Fibroblast of skin of right quadriceps (primary cell): ENCODE measurements at regions not wholly inside any gene's neighbourhood (a gene's known extent, or its start where the extent isn't known, plus 50 kb on each side); places are given as distances from the start of the nearest gene placed in this dataset.
A peak's percentile ranks its signal among the peaks of the same experiment; 100 is the strongest.
"Not testable (repeated sequence)": the region's sequence is repeated elsewhere in the genome, so short reads cannot be mapped to it uniquely, and the experiment has no call there.

Source experiments
- DNase-seq: peaks from one replicate; pipeline ENCODE4 v3.0.0-alpha.2; 2013

DNA sequence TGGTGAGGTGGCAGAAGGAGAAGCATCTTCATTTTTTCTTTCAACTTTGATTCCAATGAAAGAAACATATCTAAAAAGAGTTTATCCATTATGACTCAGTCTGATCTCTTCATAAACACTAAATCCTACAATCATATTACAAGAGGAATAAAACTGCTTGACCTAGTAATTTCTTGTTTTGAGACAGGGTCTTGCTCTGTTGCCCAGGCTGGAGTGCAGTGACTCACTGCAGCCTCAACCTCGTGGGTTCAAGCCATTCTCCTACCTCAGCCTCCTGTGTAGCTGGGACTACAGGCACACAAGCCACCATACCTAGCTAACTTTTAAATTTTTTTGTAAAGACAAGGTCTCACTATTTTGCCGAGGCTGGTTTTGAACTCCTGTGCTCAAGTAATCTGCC is 147.2 kb downstream of the NDUFA12 start:
- no peak for DNase-seq

DNA sequence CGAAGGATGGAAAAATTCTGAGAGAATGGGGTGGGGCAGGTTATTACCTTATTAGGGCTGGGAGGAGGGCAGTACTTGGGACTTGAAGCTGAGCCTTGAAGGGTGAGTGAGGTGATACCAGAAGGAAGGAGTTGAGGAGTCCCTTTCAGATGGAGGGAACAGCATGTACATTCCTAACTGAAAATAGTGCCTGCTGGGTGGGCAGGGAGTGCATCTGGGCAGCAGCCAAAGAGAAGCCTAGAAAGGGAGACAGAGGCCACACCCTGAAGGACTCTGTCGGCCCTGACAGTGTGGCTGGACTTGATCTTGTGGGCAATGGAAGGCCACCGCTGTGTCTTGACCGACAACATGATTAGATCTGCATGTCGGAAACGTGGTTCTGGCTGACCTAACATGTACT is 147.6 kb downstream of the NDUFA12 start:
- no peak for DNase-seq

- peak; percentile 10 for DNase-seq
Measured at GRCh38 chr12:94851396-94852028, 152.0 kb downstream of the NDUFA12 start.

DNA sequence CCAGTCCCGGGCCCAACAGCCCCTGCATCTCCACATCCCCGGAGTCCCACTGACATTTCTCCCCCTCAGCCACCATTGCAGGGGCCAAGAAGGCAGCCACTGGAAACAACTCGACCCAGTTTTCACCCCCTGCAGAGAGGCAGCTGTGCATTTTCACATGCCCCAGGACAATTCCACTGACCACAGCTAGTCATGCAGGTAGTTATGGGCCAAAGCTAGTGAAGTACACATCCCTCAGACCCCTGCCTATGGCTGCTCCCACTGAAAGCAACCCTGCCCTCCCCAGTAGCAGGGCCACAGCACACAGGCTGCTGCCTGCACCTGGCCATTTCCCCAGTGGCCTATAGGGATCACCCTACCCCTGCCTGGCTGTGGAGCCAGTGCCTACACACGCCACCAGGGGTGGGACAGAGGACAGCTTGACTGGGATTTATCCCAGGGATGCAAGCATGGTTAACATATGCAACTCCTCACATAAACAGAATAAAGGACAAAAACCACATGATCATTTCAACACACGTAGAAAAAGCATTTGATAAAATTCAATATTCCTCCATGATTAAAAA is 154.0 kb downstream of the NDUFA12 start:
- no peak for DNase-seq

GRCh38 chr12:94848966-94849365 is 154.5 kb downstream of the NDUFA12 start:
- no peak for DNase-seq

DNA sequence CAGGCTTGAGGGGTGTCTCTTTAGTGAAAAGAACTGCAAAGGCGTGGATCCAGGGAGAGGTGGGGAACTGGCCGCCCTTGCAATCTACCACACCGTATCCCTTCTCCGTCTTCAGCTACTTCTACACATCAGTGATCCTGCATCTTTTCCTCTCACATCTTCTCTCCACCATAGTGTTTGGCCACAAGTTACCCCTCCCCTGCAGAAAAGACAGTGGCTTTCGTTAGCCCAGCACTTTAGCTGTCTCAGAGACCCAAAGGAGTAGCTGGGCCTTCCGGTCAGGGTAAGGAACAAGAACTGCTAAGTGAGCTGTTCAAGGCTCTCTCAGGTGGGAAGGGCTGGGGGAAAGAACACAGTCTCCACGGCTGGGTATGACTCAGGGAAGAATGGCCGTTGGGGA is 158.4 kb downstream of the NDUFA12 start:
- DNase-seq: no peak

- DNase-seq: no peak
Measured at GRCh38 chr12:94844452-94844851, 159.0 kb downstream of the NDUFA12 start.

DNA sequence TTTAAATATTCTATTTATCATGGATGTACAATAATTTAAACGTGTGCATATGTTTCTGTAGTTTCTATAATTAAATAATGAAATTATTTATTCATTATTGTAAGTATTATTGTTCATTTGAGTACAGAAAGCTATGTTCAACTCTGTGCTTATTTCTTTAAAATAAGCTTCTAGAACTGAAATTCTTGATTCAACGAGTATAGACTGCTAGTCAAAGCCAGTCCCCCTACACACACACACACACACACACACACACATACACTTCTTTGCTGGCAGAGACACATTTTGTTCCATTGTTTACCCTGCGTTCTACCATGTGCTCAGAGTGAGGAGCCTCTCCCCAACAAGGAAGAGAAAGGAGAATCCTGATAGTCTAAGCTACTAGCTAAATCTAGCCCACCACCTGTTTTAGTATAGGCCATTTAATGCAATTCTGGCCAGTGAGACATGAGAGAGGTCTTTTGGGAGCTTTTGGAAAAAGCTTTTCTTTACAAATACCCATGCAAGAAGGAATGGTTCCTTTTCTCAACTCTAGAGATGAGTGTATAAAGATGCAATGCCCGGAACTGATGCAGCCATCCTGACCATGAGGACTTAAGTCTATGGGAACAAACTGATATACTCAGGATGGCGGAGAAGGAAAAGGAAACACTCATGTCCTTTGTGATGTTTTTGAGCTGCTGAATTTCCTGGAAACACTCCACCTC is 161.4 kb downstream of the NDUFA12 start:
- no peak for DNase-seq

DNA sequence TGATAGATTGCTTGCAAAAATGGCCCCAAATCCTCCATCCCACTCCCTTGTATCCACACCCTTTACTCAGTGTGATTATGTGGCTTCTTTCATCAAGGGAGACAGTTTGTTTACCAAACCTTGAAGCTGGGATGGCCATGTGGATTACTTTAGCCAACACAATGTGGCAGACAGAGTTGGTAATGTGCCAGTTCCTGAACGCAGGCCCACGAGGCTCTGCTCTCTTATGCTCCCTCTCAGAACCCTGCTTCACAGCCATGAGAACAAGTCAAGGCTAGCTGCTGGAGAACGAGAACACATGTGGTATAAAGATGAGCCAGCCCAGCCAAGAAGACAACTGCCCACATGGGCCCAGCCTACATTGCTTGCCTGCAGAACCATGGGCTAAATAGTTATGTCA is 162.3 kb downstream of the NDUFA12 start:
- DNase-seq: no peak

DNA sequence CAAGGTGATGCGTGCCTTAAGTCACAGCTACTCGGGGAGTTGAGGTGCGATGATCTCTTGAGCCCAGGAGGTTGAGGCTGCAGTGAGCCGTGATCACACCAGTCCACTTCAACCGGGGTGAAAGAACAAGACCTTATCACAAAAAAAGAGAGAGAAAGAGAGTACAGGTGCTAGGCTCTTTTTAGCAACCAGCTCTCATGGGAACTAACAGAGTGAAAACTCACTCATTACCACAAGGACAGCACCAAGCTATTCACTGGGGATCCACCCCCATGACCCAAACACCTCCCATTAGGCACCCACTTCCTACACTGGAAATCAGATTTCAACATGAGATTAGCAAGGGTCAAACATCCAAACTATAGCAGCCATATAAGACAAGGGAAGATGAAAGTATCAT is 164.2 kb downstream of the NDUFA12 start:
- DNase-seq: no peak

DNA sequence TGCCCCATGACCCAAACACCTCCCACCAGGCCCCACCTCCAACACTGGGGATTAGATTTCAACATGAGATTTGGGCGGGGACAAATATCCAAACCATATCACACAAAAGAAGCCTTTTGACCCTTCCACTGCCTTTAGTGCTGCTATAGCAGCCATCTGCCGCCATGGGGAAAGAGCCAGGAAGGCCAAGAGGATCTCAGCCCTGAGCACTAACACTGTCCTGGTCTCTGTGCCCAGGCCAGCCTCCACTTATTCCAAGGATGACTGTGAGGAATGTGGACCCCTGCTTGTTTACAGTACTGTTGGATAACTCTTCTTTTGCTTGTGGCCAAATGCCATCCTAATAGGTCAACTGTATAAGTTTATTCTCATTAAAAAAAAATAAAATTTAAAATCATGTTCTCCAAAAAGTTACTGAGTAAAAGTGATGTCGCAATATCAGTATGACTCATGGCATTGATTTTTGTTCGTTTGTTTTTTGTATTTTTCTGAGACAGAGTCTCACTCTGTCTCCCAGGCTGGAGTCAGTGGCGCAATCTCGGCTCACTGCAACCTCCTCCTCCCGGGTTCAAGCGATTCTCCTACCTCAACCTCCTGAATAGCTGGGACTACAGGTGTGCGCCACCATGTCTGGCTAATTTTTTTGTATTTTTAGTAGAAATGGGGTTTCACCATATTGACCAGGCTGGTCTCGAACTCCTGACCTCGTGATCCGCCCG is 166.4 kb downstream of the NDUFA12 start:
- DNase-seq: peak; percentile 43

- no peak for DNase-seq
Measured at GRCh38 chr12:94834036-94834625, 169.4 kb downstream of the NDUFA12 start.

GRCh38 chr12:94832780-94833681 is 170.5 kb downstream of the NDUFA12 start:
- DNase-seq: peak; percentile 81

GRCh38 chr12:94832105-94832504 is 171.4 kb downstream of the NDUFA12 start:
- DNase-seq: no peak

- DNase-seq: no peak
Measured at GRCh38 chr12:94831081-94831751, 172.3 kb downstream of the NDUFA12 start.

GRCh38 chr12:94829552-94829951 is 173.9 kb downstream of the NDUFA12 start:
- DNase-seq: no peak

GRCh38 chr12:94819011-94819410 is 168.7 kb upstream of the TMCC3 start:
- no peak for DNase-seq

DNA sequence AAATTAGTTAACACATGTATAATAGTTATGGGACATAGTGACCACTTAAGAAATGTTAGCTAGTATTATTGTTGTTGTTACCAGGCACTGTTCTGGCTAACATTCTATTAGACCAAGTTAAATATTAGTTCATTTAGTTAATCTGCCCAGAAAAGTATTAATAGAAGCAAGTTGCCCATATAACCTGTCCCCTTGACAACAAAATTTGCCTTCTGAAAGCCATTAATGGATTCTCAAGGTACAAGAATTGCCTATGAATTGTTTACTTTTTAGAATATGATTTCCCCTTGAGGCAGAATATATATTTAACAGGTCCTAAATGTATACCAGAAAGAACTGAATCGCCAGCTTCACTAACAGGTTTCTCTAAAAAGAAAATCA is 167.3 kb upstream of the TMCC3 start:
- DNase-seq: no peak

DNA sequence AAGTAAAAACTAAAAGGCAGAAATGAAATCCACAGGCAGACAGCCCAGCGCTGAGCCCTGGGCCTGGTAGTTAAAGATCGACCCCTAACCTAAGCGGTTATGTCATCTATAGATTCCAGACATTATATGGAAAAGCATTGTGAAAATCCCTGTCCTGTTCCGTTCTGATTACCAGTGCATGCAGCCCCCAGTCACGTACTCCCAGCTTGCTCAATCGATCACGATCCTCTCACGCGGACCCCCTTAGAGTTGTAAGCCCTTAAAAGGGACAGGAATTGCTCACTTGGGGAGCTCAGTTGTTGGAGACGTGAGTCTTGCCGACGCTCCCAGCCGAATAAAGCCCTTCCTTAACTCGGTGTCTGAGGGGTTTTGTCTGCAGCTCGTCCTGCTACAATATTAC is 166.8 kb upstream of the TMCC3 start:
- not testable (repeated sequence) for DNase-seq

DNA sequence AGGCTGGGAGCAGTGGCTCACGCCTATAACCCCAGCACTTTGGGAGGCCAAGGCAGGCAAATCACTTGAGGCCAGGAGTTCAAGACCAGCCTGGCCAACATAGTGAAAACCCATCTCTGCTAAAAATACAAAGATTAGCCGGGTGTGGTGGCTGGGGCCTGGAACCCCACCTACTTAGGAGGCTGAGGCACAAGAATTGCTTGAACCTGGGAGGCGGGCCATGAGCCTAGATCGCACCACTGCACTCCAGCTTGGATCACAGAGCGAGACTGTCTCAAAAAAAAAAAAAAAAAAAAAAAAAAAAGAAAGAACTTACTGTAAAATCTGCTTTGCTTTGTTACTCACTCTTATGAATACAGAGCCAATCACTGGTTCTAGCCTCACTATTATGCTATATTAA is 166.4 kb upstream of the TMCC3 start:
- DNase-seq: not testable (repeated sequence)

DNA sequence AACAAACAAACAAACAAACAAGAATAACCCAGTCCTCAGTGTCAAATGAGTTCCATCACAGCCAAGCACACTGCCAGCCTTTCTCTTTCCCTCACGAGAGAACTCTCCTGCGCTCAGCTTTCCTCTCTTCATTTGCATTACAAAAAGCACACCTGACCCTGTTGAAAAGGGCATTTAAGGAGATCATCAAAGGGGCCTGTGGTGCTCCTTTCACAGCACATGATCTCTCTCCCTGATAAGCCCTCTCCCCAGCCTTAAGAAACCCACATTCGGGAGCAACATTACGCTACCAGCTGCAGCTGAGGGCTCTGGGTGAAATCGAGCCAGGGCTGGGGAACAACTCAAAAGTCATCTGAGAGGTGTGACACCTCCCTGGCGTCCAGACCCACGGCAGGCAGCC is 165.6 kb upstream of the TMCC3 start:
- no peak for DNase-seq

- DNase-seq: no peak
Measured at GRCh38 chr12:94815450-94815849, 165.1 kb upstream of the TMCC3 start.
